ENCODE measurements at regions not wholly inside any gene's neighbourhood (a gene's known extent, or its start where the extent isn't known, plus 50 kb on each side); places are given as distances from the start of the nearest gene placed in this dataset. TPM values are rescaled to one million over a fixed set of nuclear protein-coding genes. Genes with fewer than 3 reads are reported as not detected.

Small RNAs in the stretch of these regions (small RNA-seq; reads per million reads assigned to genes)
- not detected for gene HMGB1P35 (ENCODE audit: insufficient read depth)
